CD4-positive, alpha-beta T cell treated with Interleukin-21 for 1 hour (primary cell): ENCODE measurements at regions not wholly inside any gene's neighbourhood (a gene's known extent, or its start where the extent isn't known, plus 50 kb on each side); places are given as distances from the start of the nearest gene placed in this dataset.
A peak's percentile ranks its signal among the peaks of the same experiment; 100 is the strongest.
"Not testable (repeated sequence)": the region's sequence is repeated elsewhere in the genome, so short reads cannot be mapped to it uniquely, and the experiment has no call there.

ENCODE experiments used
- DNase-seq: peaks from one replicate; pipeline ENCODE4 v3.0.0-alpha.2; 2020

- DNase-seq, result no peak
Observed at GRCh38 chr2:182646763-182647498, 69.1 kb upstream of the DNAJC10 start.

- no peak for DNase-seq
Observed at GRCh38 chr2:182647499-182647787, 68.6 kb upstream of the DNAJC10 start.

- no peak for DNase-seq
Observed at GRCh38 chr2:182649316-182649715, 66.7 kb upstream of the DNAJC10 start.

- DNase-seq, result no peak
Observed at GRCh38 chr2:182650704-182651103, 65.4 kb upstream of the DNAJC10 start.

- DNase-seq, result peak; percentile 6
Observed at GRCh38 chr2:182652326-182652725, 63.7 kb upstream of the DNAJC10 start.

- no peak for DNase-seq
Observed at GRCh38 chr2:182655750-182656149, 60.3 kb upstream of the DNAJC10 start.

GRCh38 chr2:182664212-182664611, 51.8 kb upstream of the DNAJC10 start:
- no peak for DNase-seq

- DNase-seq, result not testable (repeated sequence)
Observed at GRCh38 chr2:182665500-182665899, 50.6 kb upstream of the DNAJC10 start.
